Thyroid gland (tissue), 4 donors: ENCODE measurements at regions not wholly inside any gene's neighbourhood (a gene's known extent, or its start where the extent isn't known, plus 50 kb on each side); places are given as distances from the start of the nearest gene placed in this dataset.

Source experiments
- POLR2A ChIP-seq, 2 donors: fragments of 450-650 bp; IDR thresholded peaks; one replicate each; pipeline ENCODE4 v1.6.1; 2017; ENCODE audit warnings: antibody characterized with exemption in 2 of 2, mild to moderate bottlenecking in 2 of 2, moderate library complexity in 1 of 2
- TF ChIP-seq, protein P1 (sequence below), 6 experiments: fragments of 200-600 bp in 3 of 6; fragments of 450-650 bp in 3 of 6; sonication (generic) in 3 of 6; IDR thresholded peaks; one replicate each; pipeline ENCODE4 v1.5.1; 2016 to 2019; ENCODE audit warnings: antibody characterized with exemption in 6 of 6, mild to moderate bottlenecking in 2 of 6, inconsistent platforms in 1 of 6, moderate library complexity in 1 of 6

DNA sequence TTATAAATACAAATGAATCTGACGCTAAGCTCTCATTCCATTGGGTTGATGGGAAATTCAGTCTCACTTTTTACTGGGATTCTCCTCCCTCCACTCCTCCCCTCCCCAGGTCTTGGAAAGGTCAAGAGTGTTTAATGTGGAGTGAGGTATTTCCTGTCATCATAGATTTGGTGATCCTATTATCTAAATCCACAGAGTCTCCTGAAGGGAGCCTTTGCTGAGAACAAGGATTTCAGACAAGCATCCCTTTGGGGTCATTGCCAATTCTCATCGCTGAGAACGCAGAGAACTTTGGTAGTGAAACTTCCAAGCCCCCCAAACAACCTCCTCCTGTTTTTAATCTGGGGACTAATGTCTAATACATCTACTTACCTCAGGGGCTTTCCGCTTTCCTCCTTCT is 297.9 kb downstream of the OTOL1 start:
- TF ChIP-seq, protein P1, sequence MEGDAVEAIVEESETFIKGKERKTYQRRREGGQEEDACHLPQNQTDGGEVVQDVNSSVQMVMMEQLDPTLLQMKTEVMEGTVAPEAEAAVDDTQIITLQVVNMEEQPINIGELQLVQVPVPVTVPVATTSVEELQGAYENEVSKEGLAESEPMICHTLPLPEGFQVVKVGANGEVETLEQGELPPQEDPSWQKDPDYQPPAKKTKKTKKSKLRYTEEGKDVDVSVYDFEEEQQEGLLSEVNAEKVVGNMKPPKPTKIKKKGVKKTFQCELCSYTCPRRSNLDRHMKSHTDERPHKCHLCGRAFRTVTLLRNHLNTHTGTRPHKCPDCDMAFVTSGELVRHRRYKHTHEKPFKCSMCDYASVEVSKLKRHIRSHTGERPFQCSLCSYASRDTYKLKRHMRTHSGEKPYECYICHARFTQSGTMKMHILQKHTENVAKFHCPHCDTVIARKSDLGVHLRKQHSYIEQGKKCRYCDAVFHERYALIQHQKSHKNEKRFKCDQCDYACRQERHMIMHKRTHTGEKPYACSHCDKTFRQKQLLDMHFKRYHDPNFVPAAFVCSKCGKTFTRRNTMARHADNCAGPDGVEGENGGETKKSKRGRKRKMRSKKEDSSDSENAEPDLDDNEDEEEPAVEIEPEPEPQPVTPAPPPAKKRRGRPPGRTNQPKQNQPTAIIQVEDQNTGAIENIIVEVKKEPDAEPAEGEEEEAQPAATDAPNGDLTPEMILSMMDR (IDR thresholded peaks at IDR 0.05), result no peak
- no peak for TF ChIP-seq POLR2A (IDR thresholded peaks at IDR 0.05)
